ENCODE measurements at regions not wholly inside any gene's neighbourhood (a gene's known extent, or its start where the extent isn't known, plus 50 kb on each side); places are given as distances from the start of the nearest gene placed in this dataset.

GRCh38 chr16:52372313-52372712 lies 174.6 kb downstream of the TOX3 start:
- no peaks in the 10 kb centered on the region for H3K27me3 ChIP-seq (ENCODE audit: insufficient read depth, low read length, poor library complexity, severe bottlenecking)
- TF ChIP-seq EZH2phosphoT487 (IDR thresholded peaks at IDR 0.05; ENCODE audit: borderline replicate concordance), result no peak
- no peak for TF ChIP-seq CTCF (conservative IDR thresholded peaks at IDR 0.05; ENCODE audit: low read length)

GRCh38 chr16:52368859-52369258 lies 178.1 kb downstream of the TOX3 start:
- Histone ChIP-seq H3K9ac (ENCODE audit: low read depth, low read length, poor library complexity, severe bottlenecking) (no peak overlapping the region), H3K79me2 (ENCODE audit: insufficient read depth, low read length) (no peaks in the 10 kb centered on the region), H3K36me3 (ENCODE audit: insufficient read depth, low read length) (no peaks in the 10 kb centered on the region), H4K20me1 (ENCODE audit: insufficient read depth, low read length, poor library complexity, severe bottlenecking) (no peaks in the 10 kb centered on the region), H3K9me3 (ENCODE audit: insufficient read depth, low read depth, low read length) (0 out of 2 replicates have a peak, but pooled peaks cover 3% of the 10 kb centered on the region), H3K27me3 (ENCODE audit: insufficient read depth, low read length, poor library complexity, severe bottlenecking) (no peaks in the 10 kb centered on the region), H3K4me3 (ENCODE audit: low read length, poor library complexity, severe bottlenecking) (no peak overlapping the region), H3K4me1 (ENCODE audit: insufficient read depth, low read length, poor library complexity, severe bottlenecking) (no peaks in the 10 kb centered on the region), H3K9me2 (replicated peaks; ENCODE audit: low read depth, low read length) (no peaks in the 10 kb centered on the region), H3K4me2 (ENCODE audit: low read depth, low read length, poor library complexity, severe bottlenecking) (no peak overlapping the region), H2AFZ (ENCODE audit: low read length) (no peak overlapping the region), H3F3A (ENCODE audit: low read depth) (no peaks in the 10 kb centered on the region)
- no peak for TF ChIP-seq CTCF (conservative IDR thresholded peaks at IDR 0.05; ENCODE audit: low read length)
- no peak for TF ChIP-seq EZH2phosphoT487 (IDR thresholded peaks at IDR 0.05; ENCODE audit: borderline replicate concordance)

More at GRCh38 chr16:52372313-52372712, 174.6 kb downstream of the TOX3 start:
- Histone ChIP-seq H3K36me3 (ENCODE audit: insufficient read depth, low read length) (no peaks in the 10 kb centered on the region), H3K9me2 (replicated peaks; ENCODE audit: low read depth, low read length) (no peaks in the 10 kb centered on the region), H4K20me1 (ENCODE audit: insufficient read depth, low read length, poor library complexity, severe bottlenecking) (no peaks in the 10 kb centered on the region), H3K4me2 (ENCODE audit: low read depth, low read length, poor library complexity, severe bottlenecking) (no peak overlapping the region), H2AFZ (ENCODE audit: low read length) (no peak overlapping the region), H3K9me3 (ENCODE audit: insufficient read depth, low read depth, low read length) (0 out of 2 replicates have a peak, but pooled peaks cover 3% of the 10 kb centered on the region), H3K79me2 (ENCODE audit: insufficient read depth, low read length) (no peaks in the 10 kb centered on the region), H3K4me3 (ENCODE audit: low read length, poor library complexity, severe bottlenecking) (no peak overlapping the region), H3K4me1 (ENCODE audit: insufficient read depth, low read length, poor library complexity, severe bottlenecking) (no peaks in the 10 kb centered on the region), H3K9ac (ENCODE audit: low read depth, low read length, poor library complexity, severe bottlenecking) (no peak overlapping the region), H3F3A (ENCODE audit: low read depth) (no peaks in the 10 kb centered on the region)

DNA sequence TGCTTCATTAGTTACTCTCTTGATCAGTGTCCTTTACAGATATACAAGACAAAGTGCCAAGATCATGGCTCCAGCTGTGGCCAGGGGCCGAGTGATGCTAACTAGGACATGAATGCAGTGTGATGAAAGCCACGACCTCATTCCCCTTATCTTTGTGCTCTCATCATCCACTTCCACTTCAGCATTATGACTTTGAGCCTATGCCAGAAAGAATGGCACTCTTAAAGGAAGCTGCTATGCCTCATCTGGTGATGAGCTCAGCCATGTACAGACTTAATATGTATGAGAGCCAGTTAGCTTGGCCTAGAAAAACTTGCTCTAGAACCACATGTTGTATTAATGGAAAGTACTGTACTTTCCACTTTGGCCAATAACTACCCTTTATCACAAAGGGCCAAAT lies 179.1 kb downstream of the TOX3 start:
- H3K9me2 ChIP-seq (replicated peaks; ENCODE audit: low read depth, low read length), result no peaks in the 10 kb centered on the region
- H3K79me2 ChIP-seq (ENCODE audit: insufficient read depth, low read length), result no peaks in the 10 kb centered on the region
- H3K9me3 ChIP-seq (ENCODE audit: insufficient read depth, low read depth, low read length), result 0 out of 2 replicates have a peak, but pooled peaks cover 3% of the 10 kb centered on the region
- no peak overlapping the region for H3K4me2 ChIP-seq (ENCODE audit: low read depth, low read length, poor library complexity, severe bottlenecking)
- no peak overlapping the region for H3K9ac ChIP-seq (ENCODE audit: low read depth, low read length, poor library complexity, severe bottlenecking)
- H3K4me1 ChIP-seq (ENCODE audit: insufficient read depth, low read length, poor library complexity, severe bottlenecking), result no peaks in the 10 kb centered on the region
- no peak overlapping the region for H3K4me3 ChIP-seq (ENCODE audit: low read length, poor library complexity, severe bottlenecking)
- H4K20me1 ChIP-seq (ENCODE audit: insufficient read depth, low read length, poor library complexity, severe bottlenecking), result no peaks in the 10 kb centered on the region
- H3K36me3 ChIP-seq (ENCODE audit: insufficient read depth, low read length), result no peaks in the 10 kb centered on the region
- TF ChIP-seq CTCF (conservative IDR thresholded peaks at IDR 0.05; ENCODE audit: low read length) (no peak), EZH2phosphoT487 (IDR thresholded peaks at IDR 0.05; ENCODE audit: borderline replicate concordance) (no peak)
- H3F3A ChIP-seq (ENCODE audit: low read depth), result no peaks in the 10 kb centered on the region
- no peak overlapping the region for H2AFZ ChIP-seq (ENCODE audit: low read length)
- H3K27me3 ChIP-seq (ENCODE audit: insufficient read depth, low read length, poor library complexity, severe bottlenecking), result no peaks in the 10 kb centered on the region
